Fibroblast of lung (primary cell): ENCODE measurements at regions not wholly inside any gene's neighbourhood (a gene's known extent, or its start where the extent isn't known, plus 50 kb on each side); places are given as distances from the start of the nearest gene placed in this dataset.

Source experiments
- EZH2 ChIP-seq: IDR thresholded peaks from 2 replicates; pipeline ENCODE4 v1.5.1; 2012; ENCODE audit warnings: low read length, control low read depth, mild to moderate bottlenecking; ENCODE audit errors: missing control alignments
- TF ChIP-seq, protein P1 (sequence below), 2 donors: IDR thresholded peaks in 1 of 2; conservative IDR thresholded peaks in 1 of 2; 1 replicate in 1 of 2; 2 replicates in 1 of 2; pipeline ENCODE4 v1.5.1; 2011 to 2012; ENCODE audit warnings: low read length in 2 of 2, control low read depth in 1 of 2, inconsistent platforms in 1 of 2, low read depth in 1 of 2, mild to moderate bottlenecking in 1 of 2

DNA sequence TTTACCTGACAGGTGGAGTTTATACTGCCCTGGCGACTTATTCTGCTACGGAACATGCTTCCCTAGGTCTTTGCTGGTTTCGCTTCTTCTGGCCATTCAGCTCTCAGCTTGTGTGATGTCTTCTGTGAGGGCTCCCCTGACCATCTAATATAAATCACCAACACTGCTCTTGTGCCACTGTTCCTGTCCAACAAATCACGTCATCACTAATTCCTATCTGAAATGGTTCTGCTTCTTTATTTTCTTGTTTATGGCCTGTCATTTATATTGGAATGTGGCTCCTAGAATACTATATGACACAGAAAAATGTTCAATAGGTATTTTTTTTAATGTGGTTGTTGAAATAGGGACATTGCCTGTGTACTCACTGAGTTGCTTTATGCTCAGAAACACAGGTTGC lies 171.5 kb downstream of the CD8B2 start:
- TF ChIP-seq, protein P1, sequence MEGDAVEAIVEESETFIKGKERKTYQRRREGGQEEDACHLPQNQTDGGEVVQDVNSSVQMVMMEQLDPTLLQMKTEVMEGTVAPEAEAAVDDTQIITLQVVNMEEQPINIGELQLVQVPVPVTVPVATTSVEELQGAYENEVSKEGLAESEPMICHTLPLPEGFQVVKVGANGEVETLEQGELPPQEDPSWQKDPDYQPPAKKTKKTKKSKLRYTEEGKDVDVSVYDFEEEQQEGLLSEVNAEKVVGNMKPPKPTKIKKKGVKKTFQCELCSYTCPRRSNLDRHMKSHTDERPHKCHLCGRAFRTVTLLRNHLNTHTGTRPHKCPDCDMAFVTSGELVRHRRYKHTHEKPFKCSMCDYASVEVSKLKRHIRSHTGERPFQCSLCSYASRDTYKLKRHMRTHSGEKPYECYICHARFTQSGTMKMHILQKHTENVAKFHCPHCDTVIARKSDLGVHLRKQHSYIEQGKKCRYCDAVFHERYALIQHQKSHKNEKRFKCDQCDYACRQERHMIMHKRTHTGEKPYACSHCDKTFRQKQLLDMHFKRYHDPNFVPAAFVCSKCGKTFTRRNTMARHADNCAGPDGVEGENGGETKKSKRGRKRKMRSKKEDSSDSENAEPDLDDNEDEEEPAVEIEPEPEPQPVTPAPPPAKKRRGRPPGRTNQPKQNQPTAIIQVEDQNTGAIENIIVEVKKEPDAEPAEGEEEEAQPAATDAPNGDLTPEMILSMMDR (conservative IDR thresholded peaks at IDR 0.05 in 1 of 2, IDR thresholded peaks at IDR 0.05 in 1 of 2; ENCODE audit: low read depth in 1 of 2, low read length in 2 of 2), result no peak
- no peak for TF ChIP-seq EZH2
